Femur (tissue), 1 donor: ENCODE measurements at regions not wholly inside any gene's neighbourhood (a gene's known extent, or its start where the extent isn't known, plus 50 kb on each side); places are given as distances from the start of the nearest gene placed in this dataset.

Experiments
- DNase-seq: peaks from one replicate; pipeline ENCODE4 v3.0.0-alpha.2; 2017

GRCh38 chr10:88023676-88024075 lies 160.3 kb downstream of the PTEN start:
- no peak for DNase-seq

GRCh38 chr10:88026031-88026430 lies 162.6 kb downstream of the PTEN start:
- no peak for DNase-seq

GRCh38 chr10:88027570-88027969 lies 164.1 kb downstream of the PTEN start:
- DNase-seq = no peak

GRCh38 chr10:88028072-88028471 lies 164.6 kb downstream of the PTEN start:
- DNase-seq = no peak

GRCh38 chr10:88028654-88029053 lies 165.2 kb downstream of the PTEN start:
- no peak for DNase-seq

- no peak for DNase-seq
These were observed 169.1 kb downstream of the PTEN start for GRCh38 chr10:88032566-88032965.

GRCh38 chr10:88033385-88033784 lies 170.0 kb downstream of the PTEN start:
- no peak for DNase-seq

GRCh38 chr10:88033793-88034192 lies 170.4 kb downstream of the PTEN start:
- DNase-seq = no peak

- no peak for DNase-seq
These were observed 172.7 kb downstream of the PTEN start for GRCh38 chr10:88036126-88036525.

- no peak for DNase-seq
These were observed 174.2 kb downstream of the PTEN start for GRCh38 chr10:88037623-88038022.

GRCh38 chr10:88038268-88038667 lies 174.8 kb downstream of the PTEN start:
- DNase-seq = no peak

GRCh38 chr10:88039496-88040200 lies 176.2 kb downstream of the PTEN start:
- DNase-seq = no peak

- DNase-seq = no peak
These were observed 178.1 kb downstream of the PTEN start for GRCh38 chr10:88041243-88042159.

- no peak for DNase-seq
These were observed 179.0 kb downstream of the PTEN start for GRCh38 chr10:88042160-88043100.

- no peak for DNase-seq
These were observed 181.7 kb downstream of the PTEN start for GRCh38 chr10:88045096-88045495.

- no peak for DNase-seq
These were observed 182.4 kb downstream of the PTEN start for GRCh38 chr10:88045656-88046415.

GRCh38 chr10:88047579-88047978 lies 184.2 kb downstream of the PTEN start:
- no peak for DNase-seq

- DNase-seq = no peak
These were observed 184.9 kb downstream of the PTEN start for GRCh38 chr10:88048312-88048711.

- DNase-seq = no peak
These were observed 185.8 kb downstream of the PTEN start for GRCh38 chr10:88049204-88049603.

- DNase-seq = no peak
These were observed 194.3 kb downstream of the PTEN start for GRCh38 chr10:88057720-88058119.

- DNase-seq = no peak
These were observed 195.3 kb downstream of the PTEN start for GRCh38 chr10:88058750-88059149.

GRCh38 chr10:88059190-88059589 lies 195.8 kb downstream of the PTEN start:
- no peak for DNase-seq
